Neural cell (in vitro differentiated cells): ENCODE measurements at regions not wholly inside any gene's neighbourhood (a gene's known extent, or its start where the extent isn't known, plus 50 kb on each side); places are given as distances from the start of the nearest gene placed in this dataset.

ENCODE experiments used
- CTCF ChIP-seq: fragments of 450-650 bp; IDR thresholded peaks from 2 replicates; pipeline ENCODE4 v1.5.1; 2014; ENCODE audit warnings: antibody characterized with exemption, mild to moderate bottlenecking, moderate library complexity; ENCODE audit not compliant: poor library complexity, severe bottlenecking
- EP300 ChIP-seq: fragments of 450-650 bp; conservative IDR thresholded peaks from 2 replicates; pipeline ENCODE4 v1.6.1; 2014; ENCODE audit warnings: antibody characterized with exemption, mild to moderate bottlenecking, moderate library complexity; ENCODE audit not compliant: poor library complexity, severe bottlenecking
- EZH2 ChIP-seq: fragments of 200-600, 300-800 bp; shearing (Covaris generic), sonication (generic); IDR thresholded peaks from 2 replicates; pipeline ENCODE4 v1.6.1; 2014; ENCODE audit warnings: antibody characterized with exemption, low read length, borderline replicate concordance, mild to moderate bottlenecking; ENCODE audit not compliant: insufficient read depth, poor library complexity, severe bottlenecking
- MXI1 ChIP-seq: fragments of 450-650 bp; conservative IDR thresholded peaks from 2 replicates; pipeline ENCODE4 v1.6.1; 2014; ENCODE audit warnings: antibody characterized with exemption, mild to moderate bottlenecking; ENCODE audit not compliant: poor library complexity, severe bottlenecking
- POLR2AphosphoS5 ChIP-seq: IDR thresholded peaks from 2 replicates; pipeline ENCODE4 v1.6.1; 2012
- RAD21 ChIP-seq: fragments of 450-650 bp; conservative IDR thresholded peaks from 2 replicates; pipeline ENCODE4 v1.6.1; 2014; ENCODE audit warnings: antibody characterized with exemption, mild to moderate bottlenecking, moderate library complexity
- SMC3 ChIP-seq: fragments of 450-650 bp; conservative IDR thresholded peaks from 2 replicates; pipeline ENCODE4 v1.6.1; 2014; ENCODE audit warnings: antibody characterized with exemption, mild to moderate bottlenecking, moderate library complexity; ENCODE audit not compliant: poor library complexity
- TAF1 ChIP-seq: IDR thresholded peaks from 2 replicates; pipeline ENCODE4 v1.6.1; 2012; ENCODE audit warnings: low read depth
- TF ChIP-seq, protein P1 (sequence below): IDR thresholded peaks from 2 replicates; pipeline ENCODE4 v1.6.1; 2012; ENCODE audit warnings: borderline replicate concordance

GRCh38 chr10:10141782-10142382 is 875.8 kb upstream of the CELF2 start:
- no peak for TF ChIP-seq CTCF
- TF ChIP-seq, protein P1, sequence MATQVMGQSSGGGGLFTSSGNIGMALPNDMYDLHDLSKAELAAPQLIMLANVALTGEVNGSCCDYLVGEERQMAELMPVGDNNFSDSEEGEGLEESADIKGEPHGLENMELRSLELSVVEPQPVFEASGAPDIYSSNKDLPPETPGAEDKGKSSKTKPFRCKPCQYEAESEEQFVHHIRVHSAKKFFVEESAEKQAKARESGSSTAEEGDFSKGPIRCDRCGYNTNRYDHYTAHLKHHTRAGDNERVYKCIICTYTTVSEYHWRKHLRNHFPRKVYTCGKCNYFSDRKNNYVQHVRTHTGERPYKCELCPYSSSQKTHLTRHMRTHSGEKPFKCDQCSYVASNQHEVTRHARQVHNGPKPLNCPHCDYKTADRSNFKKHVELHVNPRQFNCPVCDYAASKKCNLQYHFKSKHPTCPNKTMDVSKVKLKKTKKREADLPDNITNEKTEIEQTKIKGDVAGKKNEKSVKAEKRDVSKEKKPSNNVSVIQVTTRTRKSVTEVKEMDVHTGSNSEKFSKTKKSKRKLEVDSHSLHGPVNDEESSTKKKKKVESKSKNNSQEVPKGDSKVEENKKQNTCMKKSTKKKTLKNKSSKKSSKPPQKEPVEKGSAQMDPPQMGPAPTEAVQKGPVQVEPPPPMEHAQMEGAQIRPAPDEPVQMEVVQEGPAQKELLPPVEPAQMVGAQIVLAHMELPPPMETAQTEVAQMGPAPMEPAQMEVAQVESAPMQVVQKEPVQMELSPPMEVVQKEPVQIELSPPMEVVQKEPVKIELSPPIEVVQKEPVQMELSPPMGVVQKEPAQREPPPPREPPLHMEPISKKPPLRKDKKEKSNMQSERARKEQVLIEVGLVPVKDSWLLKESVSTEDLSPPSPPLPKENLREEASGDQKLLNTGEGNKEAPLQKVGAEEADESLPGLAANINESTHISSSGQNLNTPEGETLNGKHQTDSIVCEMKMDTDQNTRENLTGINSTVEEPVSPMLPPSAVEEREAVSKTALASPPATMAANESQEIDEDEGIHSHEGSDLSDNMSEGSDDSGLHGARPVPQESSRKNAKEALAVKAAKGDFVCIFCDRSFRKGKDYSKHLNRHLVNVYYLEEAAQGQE: no peak
- TF ChIP-seq RAD21: no peak
- TF ChIP-seq MXI1: no peak
- no peak for TF ChIP-seq POLR2AphosphoS5
- no peak for TF ChIP-seq EZH2
- no peak for TF ChIP-seq EP300
- TF ChIP-seq TAF1: no peak
- TF ChIP-seq SMC3: no peak
